ENCODE measurements at regions not wholly inside any gene's neighbourhood (a gene's known extent, or its start where the extent isn't known, plus 50 kb on each side); places are given as distances from the start of the nearest gene placed in this dataset.

- TF ChIP-seq KLF5 (IDR thresholded peaks at IDR 0.05; ENCODE audit: partially characterized antibody) (no peak), CBX3 (IDR thresholded peaks at IDR 0.05; ENCODE audit: borderline replicate concordance, low read depth) (no peak), LARP7 (IDR thresholded peaks at IDR 0.05) (no peak), PAX5 (IDR thresholded peaks at IDR 0.05; ENCODE audit: borderline replicate concordance, low read depth, low read length) (no peak), RFX5 (IDR thresholded peaks at IDR 0.05; ENCODE audit: low read depth, low read length) (no peak), YY1 (IDR thresholded peaks at IDR 0.05; ENCODE audit: low read depth, low read length) (no peak), GATAD2B (conservative IDR thresholded peaks at IDR 0.05; ENCODE audit: low read depth) (no peak), JUND (IDR thresholded peaks at IDR 0.05; ENCODE audit: low read depth, low read length) (no peak), PML (IDR thresholded peaks at IDR 0.05; ENCODE audit: low read length) (no peak), NR2C2 (IDR thresholded peaks at IDR 0.05; ENCODE audit: borderline replicate concordance, control insufficient read depth, insufficient read length, low read depth) (no peak), NFXL1 (IDR thresholded peaks at IDR 0.05; ENCODE audit: borderline replicate concordance) (no peak), E2F8 (IDR thresholded peaks at IDR 0.05; ENCODE audit: low read depth, partially characterized antibody) (no peak), SREBF2 (IDR thresholded peaks at IDR 0.05; ENCODE audit: low read length) (no peak), NR2C1 (IDR thresholded peaks at IDR 0.05) (no peak), EZH2 (IDR thresholded peaks at IDR 0.05; ENCODE audit: borderline replicate concordance, control insufficient read depth, low read depth, low read length) (no peak), RBBP5 (conservative IDR thresholded peaks at IDR 0.05) (no peak), CTCF (IDR thresholded peaks at IDR 0.05 in 2 of 3, conservative IDR thresholded peaks at IDR 0.05 in 1 of 3; ENCODE audit: control insufficient read depth in 2 of 3, extremely low read depth in 1 of 3, insufficient read depth in 1 of 3, low read depth in 3 of 3, low read length in 3 of 3) (peak; percentile 54 to 70 (median 59)), HDAC6 (IDR thresholded peaks at IDR 0.05; ENCODE audit: unreplicated experiment) (no peak), HDGF (IDR thresholded peaks at IDR 0.05) (no peak)
- TF ChIP-seq, protein P1, sequence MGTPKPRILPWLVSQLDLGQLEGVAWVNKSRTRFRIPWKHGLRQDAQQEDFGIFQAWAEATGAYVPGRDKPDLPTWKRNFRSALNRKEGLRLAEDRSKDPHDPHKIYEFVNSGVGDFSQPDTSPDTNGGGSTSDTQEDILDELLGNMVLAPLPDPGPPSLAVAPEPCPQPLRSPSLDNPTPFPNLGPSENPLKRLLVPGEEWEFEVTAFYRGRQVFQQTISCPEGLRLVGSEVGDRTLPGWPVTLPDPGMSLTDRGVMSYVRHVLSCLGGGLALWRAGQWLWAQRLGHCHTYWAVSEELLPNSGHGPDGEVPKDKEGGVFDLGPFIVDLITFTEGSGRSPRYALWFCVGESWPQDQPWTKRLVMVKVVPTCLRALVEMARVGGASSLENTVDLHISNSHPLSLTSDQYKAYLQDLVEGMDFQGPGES (IDR thresholded peaks at IDR 0.05), result no peak
- TF ChIP-seq, protein P2, sequence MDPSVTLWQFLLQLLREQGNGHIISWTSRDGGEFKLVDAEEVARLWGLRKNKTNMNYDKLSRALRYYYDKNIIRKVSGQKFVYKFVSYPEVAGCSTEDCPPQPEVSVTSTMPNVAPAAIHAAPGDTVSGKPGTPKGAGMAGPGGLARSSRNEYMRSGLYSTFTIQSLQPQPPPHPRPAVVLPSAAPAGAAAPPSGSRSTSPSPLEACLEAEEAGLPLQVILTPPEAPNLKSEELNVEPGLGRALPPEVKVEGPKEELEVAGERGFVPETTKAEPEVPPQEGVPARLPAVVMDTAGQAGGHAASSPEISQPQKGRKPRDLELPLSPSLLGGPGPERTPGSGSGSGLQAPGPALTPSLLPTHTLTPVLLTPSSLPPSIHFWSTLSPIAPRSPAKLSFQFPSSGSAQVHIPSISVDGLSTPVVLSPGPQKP (IDR thresholded peaks at IDR 0.05; ENCODE audit: low read depth, low read length), result no peak
- TF ChIP-seq, protein P3, sequence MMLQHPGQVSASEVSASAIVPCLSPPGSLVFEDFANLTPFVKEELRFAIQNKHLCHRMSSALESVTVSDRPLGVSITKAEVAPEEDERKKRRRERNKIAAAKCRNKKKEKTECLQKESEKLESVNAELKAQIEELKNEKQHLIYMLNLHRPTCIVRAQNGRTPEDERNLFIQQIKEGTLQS (IDR thresholded peaks at IDR 0.05; ENCODE audit: borderline replicate concordance, extremely low read depth, low read depth, low read length), result no peak
Observed at GRCh38 chr7:72493850-72494661, 81.9 kb upstream of the CALN1 start (continued).
